Parathyroid adenoma (tissue), 2 donors: ENCODE measurements at regions not wholly inside any gene's neighbourhood (a gene's known extent, or its start where the extent isn't known, plus 50 kb on each side); places are given as distances from the start of the nearest gene placed in this dataset.

Experiments used
- H2AFZ ChIP-seq: fragments of 300-600 bp; sonication (generic); one replicate; pipeline ENCODE4 v1.7.0; 2017; ENCODE audit warnings: antibody characterized with exemption, mild to moderate bottlenecking
- H3K27ac ChIP-seq: fragments of 300-600 bp; sonication (generic); one replicate; pipeline ENCODE4 v1.7.0; 2017
- H3K27me3 ChIP-seq: fragments of 300-600 bp; sonication (generic); one replicate; pipeline ENCODE4 v1.7.0; 2017; ENCODE audit warnings: low read length; ENCODE audit not compliant: control insufficient read depth, insufficient read depth
- H3K36me3 ChIP-seq: fragments of 300-600 bp; sonication (generic); one replicate; pipeline ENCODE4 v1.7.0; 2017; ENCODE audit warnings: low read length; ENCODE audit not compliant: control insufficient read depth, insufficient read depth
- H3K4me1 ChIP-seq: fragments of 300-600 bp; sonication (generic); one replicate; pipeline ENCODE4 v1.7.0; 2017; ENCODE audit warnings: control low read depth
- H3K4me2 ChIP-seq: fragments of 300-600 bp; sonication (generic); one replicate; pipeline ENCODE4 v1.7.0; 2017; ENCODE audit warnings: low read length
- H3K4me3 ChIP-seq: fragments of 300-600 bp; sonication (generic); one replicate; pipeline ENCODE4 v1.7.0; 2017; ENCODE audit warnings: low read depth, low read length
- H3K79me2 ChIP-seq: fragments of 300-600 bp; sonication (generic); one replicate; pipeline ENCODE4 v1.7.0; 2017; ENCODE audit warnings: control low read depth
- H3K9ac ChIP-seq: fragments of 300-600 bp; sonication (generic); one replicate; pipeline ENCODE4 v1.7.0; 2017; ENCODE audit warnings: mild to moderate bottlenecking
- H3K9me3 ChIP-seq: fragments of 300-600 bp; sonication (generic); one replicate; pipeline ENCODE4 v1.7.0; 2017; ENCODE audit warnings: low read length; ENCODE audit not compliant: control insufficient read depth
- TF ChIP-seq, protein P1 (sequence below): fragments of 300-600 bp; sonication (generic); IDR thresholded peaks from one replicate; pipeline ENCODE4 v1.7.0; 2017; ENCODE audit warnings: antibody characterized with exemption, mild to moderate bottlenecking
- donor health status: primary hyperparathyroidism.

DNA sequence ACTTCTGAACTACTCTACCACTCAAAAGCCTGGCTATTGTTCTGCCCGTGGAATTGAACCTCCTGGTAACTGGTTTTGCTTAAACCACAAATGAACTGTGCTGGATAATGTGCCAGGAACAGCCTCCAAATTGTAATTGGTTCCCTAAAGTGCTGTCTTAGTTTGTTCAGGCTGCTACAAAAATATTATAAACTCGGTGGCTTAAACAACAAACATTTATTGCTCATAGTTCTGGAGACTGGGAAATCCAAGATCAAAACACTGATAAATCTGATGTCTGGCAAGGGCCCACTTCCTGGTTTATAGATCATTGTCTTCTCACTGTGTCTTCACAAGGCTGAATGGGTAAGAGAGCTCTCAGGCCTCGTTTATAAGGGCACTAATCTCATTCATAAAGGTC is 149.2 kb upstream of the NCKAP5 start:
- TF ChIP-seq, protein P1, sequence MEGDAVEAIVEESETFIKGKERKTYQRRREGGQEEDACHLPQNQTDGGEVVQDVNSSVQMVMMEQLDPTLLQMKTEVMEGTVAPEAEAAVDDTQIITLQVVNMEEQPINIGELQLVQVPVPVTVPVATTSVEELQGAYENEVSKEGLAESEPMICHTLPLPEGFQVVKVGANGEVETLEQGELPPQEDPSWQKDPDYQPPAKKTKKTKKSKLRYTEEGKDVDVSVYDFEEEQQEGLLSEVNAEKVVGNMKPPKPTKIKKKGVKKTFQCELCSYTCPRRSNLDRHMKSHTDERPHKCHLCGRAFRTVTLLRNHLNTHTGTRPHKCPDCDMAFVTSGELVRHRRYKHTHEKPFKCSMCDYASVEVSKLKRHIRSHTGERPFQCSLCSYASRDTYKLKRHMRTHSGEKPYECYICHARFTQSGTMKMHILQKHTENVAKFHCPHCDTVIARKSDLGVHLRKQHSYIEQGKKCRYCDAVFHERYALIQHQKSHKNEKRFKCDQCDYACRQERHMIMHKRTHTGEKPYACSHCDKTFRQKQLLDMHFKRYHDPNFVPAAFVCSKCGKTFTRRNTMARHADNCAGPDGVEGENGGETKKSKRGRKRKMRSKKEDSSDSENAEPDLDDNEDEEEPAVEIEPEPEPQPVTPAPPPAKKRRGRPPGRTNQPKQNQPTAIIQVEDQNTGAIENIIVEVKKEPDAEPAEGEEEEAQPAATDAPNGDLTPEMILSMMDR: no peak
- H3K9ac ChIP-seq: no peak overlapping the region
- no peak overlapping the region for H3K4me3 ChIP-seq
- no peaks in the 10 kb centered on the region for H3K79me2 ChIP-seq
- no peaks in the 10 kb centered on the region for H3K36me3 ChIP-seq
- H3K4me1 ChIP-seq: no peaks in the 10 kb centered on the region
- no peak overlapping the region for H2AFZ ChIP-seq
- H3K27ac ChIP-seq: no peak overlapping the region
- no peak overlapping the region for H3K4me2 ChIP-seq
- no peaks in the 10 kb centered on the region for H3K9me3 ChIP-seq
- H3K27me3 ChIP-seq: no peaks in the 10 kb centered on the region

- no peaks in the 10 kb centered on the region for H3K4me1 ChIP-seq
- TF ChIP-seq, protein P1: no peak
- no peak overlapping the region for H3K4me3 ChIP-seq
- no peaks in the 10 kb centered on the region for H3K9me3 ChIP-seq
- H3K9ac ChIP-seq: no peak overlapping the region
- H3K4me2 ChIP-seq: no peak overlapping the region
- no peaks in the 10 kb centered on the region for H3K79me2 ChIP-seq
- H3K27me3 ChIP-seq: no peaks in the 10 kb centered on the region
- H3K27ac ChIP-seq: no peak overlapping the region
- no peaks in the 10 kb centered on the region for H3K36me3 ChIP-seq
- H2AFZ ChIP-seq: no peak overlapping the region
These were observed 150.5 kb upstream of the NCKAP5 start for GRCh38 chr2:133718688-133719201.

DNA sequence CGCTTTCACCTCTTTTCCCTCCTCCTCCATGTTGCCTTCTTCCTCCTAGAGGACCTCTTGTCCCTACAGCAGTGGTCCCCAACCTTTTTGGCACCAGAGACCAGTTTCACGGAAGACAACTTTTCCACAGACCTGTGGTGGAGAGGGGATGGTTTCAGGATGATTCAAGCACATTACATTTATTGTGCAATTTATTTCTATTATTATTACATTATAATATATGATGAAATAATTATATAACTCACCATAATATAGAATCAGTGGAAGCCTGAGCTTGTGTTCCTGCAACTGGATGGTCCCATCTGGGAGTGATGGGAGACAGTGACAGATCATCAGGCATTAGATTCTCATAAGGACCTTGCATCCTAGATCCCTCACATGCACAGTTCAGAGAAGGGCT is 152.2 kb upstream of the NCKAP5 start:
- Histone ChIP-seq H3K4me3 (no peak overlapping the region), H3K9me3 (no peaks in the 10 kb centered on the region), H3K27me3 (no peaks in the 10 kb centered on the region), H3K4me2 (no peak overlapping the region), H3K79me2 (no peaks in the 10 kb centered on the region), H3K27ac (no peak overlapping the region), H2AFZ (no peak overlapping the region), H3K9ac (no peak overlapping the region), H3K36me3 (no peaks in the 10 kb centered on the region), H3K4me1 (no peaks in the 10 kb centered on the region)
- TF ChIP-seq, protein P1: no peak

- no peaks in the 10 kb centered on the region for H3K36me3 ChIP-seq
- TF ChIP-seq, protein P1: no peak
- H3K4me2 ChIP-seq: no peak overlapping the region
- H3K79me2 ChIP-seq: no peaks in the 10 kb centered on the region
- no peak overlapping the region for H3K27ac ChIP-seq
- H3K4me1 ChIP-seq: no peaks in the 10 kb centered on the region
- no peak overlapping the region for H2AFZ ChIP-seq
- no peak overlapping the region for H3K9ac ChIP-seq
- no peak overlapping the region for H3K4me3 ChIP-seq
- no peaks in the 10 kb centered on the region for H3K27me3 ChIP-seq
- H3K9me3 ChIP-seq: no peaks in the 10 kb centered on the region
These were observed 152.9 kb upstream of the NCKAP5 start for GRCh38 chr2:133721118-133721517.

GRCh38 chr2:133723133-133723532 is 154.9 kb upstream of the NCKAP5 start:
- Histone ChIP-seq H2AFZ (no peak overlapping the region), H3K4me2 (no peak overlapping the region), H3K36me3 (no peaks in the 10 kb centered on the region), H3K9me3 (no peaks in the 10 kb centered on the region), H3K79me2 (no peaks in the 10 kb centered on the region), H3K27me3 (no peaks in the 10 kb centered on the region), H3K4me3 (no peak overlapping the region), H3K9ac (no peak overlapping the region), H3K27ac (no peak overlapping the region), H3K4me1 (no peaks in the 10 kb centered on the region)
- TF ChIP-seq, protein P1: no peak
